Nephron progenitor cell (in vitro differentiated cells): ENCODE measurements at regions not wholly inside any gene's neighbourhood (a gene's known extent, or its start where the extent isn't known, plus 50 kb on each side); places are given as distances from the start of the nearest gene placed in this dataset.

ENCODE experiments used
- DNase-seq: peaks from one replicate; pipeline ENCODE4 v3.0.0; 2021
- H3K27ac Mint-ChIP-seq: 2 replicates; pipeline ENCODE4 v1.8.0; 2021; ENCODE audit warnings: mild to moderate bottlenecking, moderate library complexity, mixed read lengths
- H3K27me3 Mint-ChIP-seq: 2 replicates; pipeline ENCODE4 v1.8.0; 2021; ENCODE audit warnings: mild to moderate bottlenecking, low read depth, mixed read lengths; ENCODE audit not compliant: poor library complexity
- H3K36me3 Mint-ChIP-seq: 2 replicates; pipeline ENCODE4 v1.8.0; 2021; ENCODE audit warnings: low read depth, mixed read lengths
- H3K4me1 Mint-ChIP-seq: 2 replicates; pipeline ENCODE4 v1.8.0; 2021; ENCODE audit warnings: mixed read lengths
- H3K4me3 Mint-ChIP-seq: 2 replicates; pipeline ENCODE4 v1.8.0; 2021; ENCODE audit warnings: mild to moderate bottlenecking, moderate library complexity, mixed read lengths
- H3K9me3 Mint-ChIP-seq: 2 replicates; pipeline ENCODE4 v1.8.0; 2021; ENCODE audit warnings: mild to moderate bottlenecking, moderate library complexity, mixed read lengths
- TF ChIP-seq, protein P1 (sequence below): fragments of 200-600 bp; sonication (generic); IDR thresholded peaks from 2 replicates; pipeline ENCODE4 v1.5.0; 2021; ENCODE audit warnings: antibody characterized with exemption

DNA sequence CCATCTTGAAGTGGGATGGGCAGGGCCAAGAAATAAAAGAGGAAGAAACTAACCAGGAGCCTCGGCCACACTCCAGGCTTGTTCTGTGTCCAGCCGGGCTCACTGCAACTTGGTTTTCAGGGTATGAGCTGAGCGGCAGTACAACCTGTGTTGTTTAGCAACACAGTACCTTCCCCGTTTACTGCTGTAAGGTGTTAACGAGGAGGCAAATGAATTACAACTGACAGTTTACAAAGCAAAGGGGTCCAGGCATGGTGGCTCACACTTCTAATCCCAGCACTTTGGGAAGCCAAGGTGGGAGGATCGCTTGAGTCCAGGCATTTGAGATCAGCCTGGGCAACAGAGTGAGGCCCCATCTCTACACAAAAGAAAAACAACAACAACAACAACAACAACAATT is 481.3 kb upstream of the SULF2 start:
- Mint-ChIP-seq H3K36me3 (no peaks in the 10 kb centered on the region), H3K27me3 (peaks cover 21% of the 10 kb centered on the region), H3K4me3 (no peak overlapping the region), H3K9me3 (no peaks in the 10 kb centered on the region), H3K4me1 (peaks cover 45% of the 10 kb centered on the region), H3K27ac (no peak overlapping the region)
- TF ChIP-seq, protein P1, sequence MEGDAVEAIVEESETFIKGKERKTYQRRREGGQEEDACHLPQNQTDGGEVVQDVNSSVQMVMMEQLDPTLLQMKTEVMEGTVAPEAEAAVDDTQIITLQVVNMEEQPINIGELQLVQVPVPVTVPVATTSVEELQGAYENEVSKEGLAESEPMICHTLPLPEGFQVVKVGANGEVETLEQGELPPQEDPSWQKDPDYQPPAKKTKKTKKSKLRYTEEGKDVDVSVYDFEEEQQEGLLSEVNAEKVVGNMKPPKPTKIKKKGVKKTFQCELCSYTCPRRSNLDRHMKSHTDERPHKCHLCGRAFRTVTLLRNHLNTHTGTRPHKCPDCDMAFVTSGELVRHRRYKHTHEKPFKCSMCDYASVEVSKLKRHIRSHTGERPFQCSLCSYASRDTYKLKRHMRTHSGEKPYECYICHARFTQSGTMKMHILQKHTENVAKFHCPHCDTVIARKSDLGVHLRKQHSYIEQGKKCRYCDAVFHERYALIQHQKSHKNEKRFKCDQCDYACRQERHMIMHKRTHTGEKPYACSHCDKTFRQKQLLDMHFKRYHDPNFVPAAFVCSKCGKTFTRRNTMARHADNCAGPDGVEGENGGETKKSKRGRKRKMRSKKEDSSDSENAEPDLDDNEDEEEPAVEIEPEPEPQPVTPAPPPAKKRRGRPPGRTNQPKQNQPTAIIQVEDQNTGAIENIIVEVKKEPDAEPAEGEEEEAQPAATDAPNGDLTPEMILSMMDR: no peak
- no peak for DNase-seq

DNA sequence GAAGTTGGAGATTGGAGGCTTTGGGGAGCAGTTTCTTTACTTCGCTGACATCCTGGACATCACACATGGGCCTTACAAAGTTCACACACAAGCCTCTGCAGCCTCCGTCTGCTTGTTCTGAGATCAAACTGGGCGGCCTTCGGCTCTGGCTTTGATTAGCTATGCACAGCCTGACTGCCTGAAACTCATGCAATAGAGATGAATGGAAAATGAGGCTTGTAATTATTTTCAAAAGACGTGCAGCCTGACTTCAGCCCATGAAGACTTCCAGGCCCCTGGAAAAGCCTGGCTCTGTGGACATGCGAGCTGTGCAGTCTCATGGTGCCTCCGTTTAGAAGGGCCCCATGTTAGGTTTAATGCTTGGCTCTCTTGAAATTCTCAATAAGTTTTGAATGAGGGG is 480.5 kb upstream of the SULF2 start:
- H3K9me3 Mint-ChIP-seq: no peaks in the 10 kb centered on the region
- no peaks in the 10 kb centered on the region for H3K36me3 Mint-ChIP-seq
- no peak overlapping the region for H3K27ac Mint-ChIP-seq
- H3K4me3 Mint-ChIP-seq: no peak overlapping the region
- peaks cover 20% of the 10 kb centered on the region for H3K27me3 Mint-ChIP-seq
- peaks cover 53% of the 10 kb centered on the region for H3K4me1 Mint-ChIP-seq
- DNase-seq: no peak
- TF ChIP-seq, protein P1: no peak

DNA sequence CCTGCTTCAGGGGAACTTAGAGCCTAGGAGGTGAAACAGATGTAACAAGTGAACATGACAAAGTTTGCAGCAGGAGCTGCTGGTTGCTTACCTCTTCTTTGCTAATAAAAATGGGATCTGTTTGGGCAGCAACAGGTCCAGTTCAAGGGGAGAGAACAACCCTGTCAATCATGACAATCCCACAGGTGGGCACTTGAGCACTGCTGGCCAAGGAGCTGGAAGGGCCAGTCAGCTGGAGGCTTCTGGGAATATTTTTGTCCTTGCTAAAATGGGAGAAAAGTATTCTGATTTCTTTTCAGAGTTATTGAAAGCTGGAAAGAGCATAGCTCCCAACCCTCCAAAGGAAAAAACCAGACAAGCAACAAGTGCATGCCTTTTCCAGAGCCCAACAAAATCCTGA is 477.7 kb upstream of the SULF2 start:
- no peak overlapping the region for H3K27ac Mint-ChIP-seq
- peaks cover 54% of the 10 kb centered on the region for H3K4me1 Mint-ChIP-seq
- H3K9me3 Mint-ChIP-seq: peaks cover 3% of the 10 kb centered on the region
- TF ChIP-seq, protein P1: no peak
- peaks cover 19% of the 10 kb centered on the region for H3K27me3 Mint-ChIP-seq
- no peak overlapping the region for H3K4me3 Mint-ChIP-seq
- no peak for DNase-seq
- H3K36me3 Mint-ChIP-seq: no peaks in the 10 kb centered on the region

DNA sequence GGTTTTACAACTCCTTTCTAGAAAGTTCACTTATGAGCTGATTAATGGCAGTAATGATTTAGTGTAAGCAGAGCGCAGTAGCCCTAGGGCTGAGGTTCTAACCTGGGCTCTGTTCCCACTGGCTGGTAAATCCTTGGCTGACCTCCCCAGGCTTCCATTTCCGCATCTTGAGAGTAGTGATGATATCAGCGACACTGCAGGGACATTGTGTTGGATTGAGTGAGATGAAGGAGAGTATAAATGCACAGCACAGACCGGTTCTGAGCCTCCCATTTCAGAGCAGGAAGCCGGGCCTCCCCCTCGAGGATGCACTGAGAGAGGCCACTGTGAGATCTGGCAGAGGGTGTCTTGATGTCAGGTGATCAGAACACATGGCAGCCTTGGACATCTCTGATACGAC is 477.2 kb upstream of the SULF2 start:
- no peaks in the 10 kb centered on the region for H3K36me3 Mint-ChIP-seq
- H3K4me1 Mint-ChIP-seq: peaks cover 54% of the 10 kb centered on the region
- H3K4me3 Mint-ChIP-seq: no peak overlapping the region
- H3K9me3 Mint-ChIP-seq: peaks cover 7% of the 10 kb centered on the region
- H3K27me3 Mint-ChIP-seq: peaks cover 15% of the 10 kb centered on the region
- DNase-seq: no peak
- H3K27ac Mint-ChIP-seq: peak overlapping the region; percentile 11
- TF ChIP-seq, protein P1: no peak

DNA sequence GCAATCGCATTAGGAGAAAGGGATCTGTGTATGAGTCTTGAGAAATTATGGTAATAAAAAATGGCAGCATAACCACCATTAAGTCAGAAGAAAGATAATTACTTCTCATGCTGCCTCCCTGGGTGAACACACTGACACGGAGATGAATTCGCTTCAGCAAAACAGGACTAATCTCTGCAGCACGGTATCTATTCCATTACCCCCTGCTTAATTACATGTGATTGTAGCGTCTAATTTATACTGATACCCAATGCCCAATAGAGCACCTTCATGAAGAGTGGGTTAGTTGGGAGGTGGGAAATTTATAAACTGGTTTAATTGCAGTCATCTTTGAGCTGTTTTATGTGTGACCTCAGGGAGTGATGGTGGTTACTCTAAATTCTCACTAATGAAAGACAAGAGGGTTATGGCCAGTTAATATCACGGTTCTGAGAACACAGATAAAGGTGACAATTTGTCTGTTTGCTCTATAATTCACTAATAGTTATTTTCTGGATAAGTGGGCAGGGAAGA is 476.2 kb upstream of the SULF2 start:
- peaks cover 49% of the 10 kb centered on the region for H3K4me1 Mint-ChIP-seq
- H3K4me3 Mint-ChIP-seq: no peak overlapping the region
- H3K36me3 Mint-ChIP-seq: no peaks in the 10 kb centered on the region
- peaks cover 10% of the 10 kb centered on the region for H3K27me3 Mint-ChIP-seq
- H3K9me3 Mint-ChIP-seq: peaks cover 16% of the 10 kb centered on the region
- TF ChIP-seq, protein P1: no peak
- DNase-seq: no peak
- peak overlapping the region; percentile 59 for H3K27ac Mint-ChIP-seq

DNA sequence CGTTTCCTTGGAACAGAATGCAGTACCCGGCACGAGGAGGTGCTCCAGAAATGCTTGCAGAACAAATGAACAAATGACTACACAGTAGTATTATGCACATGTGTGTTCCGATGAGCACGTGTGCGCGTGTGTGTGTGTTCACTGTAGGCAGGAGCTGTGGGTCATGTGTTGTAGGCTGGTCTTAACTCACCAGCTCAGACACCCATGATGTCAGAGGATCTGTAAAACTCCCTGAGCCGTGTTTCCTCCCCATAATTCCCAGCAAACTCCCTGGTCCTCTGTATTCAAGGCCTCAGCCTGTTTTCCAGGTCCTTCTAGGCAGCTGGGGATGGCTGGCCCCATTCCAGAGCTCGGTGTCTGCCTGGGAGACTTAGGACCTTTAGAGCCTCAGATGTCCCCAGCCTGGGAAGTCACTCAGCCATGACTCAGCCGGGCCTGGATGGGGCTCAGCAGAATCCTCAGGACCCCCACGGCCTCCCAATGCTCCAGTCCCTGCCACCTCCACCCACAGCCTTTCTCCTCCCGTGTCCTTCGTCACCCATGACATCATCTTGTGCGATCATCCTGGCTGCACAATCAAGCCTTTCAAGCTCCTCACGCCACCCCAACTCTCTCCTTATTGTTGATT is 475.0 kb upstream of the SULF2 start:
- H3K36me3 Mint-ChIP-seq: peaks cover 6% of the 10 kb centered on the region
- peaks cover 40% of the 10 kb centered on the region for H3K4me1 Mint-ChIP-seq
- no peak for DNase-seq
- H3K27me3 Mint-ChIP-seq: peaks cover 8% of the 10 kb centered on the region
- TF ChIP-seq, protein P1: no peak
- H3K4me3 Mint-ChIP-seq: peak overlapping the region; percentile 11
- H3K9me3 Mint-ChIP-seq: peaks cover 25% of the 10 kb centered on the region
- H3K27ac Mint-ChIP-seq: peak overlapping the region; percentile 31
